ENCODE measurements at regions not wholly inside any gene's neighbourhood (a gene's known extent, or its start where the extent isn't known, plus 50 kb on each side); places are given as distances from the start of the nearest gene placed in this dataset.

DNA sequence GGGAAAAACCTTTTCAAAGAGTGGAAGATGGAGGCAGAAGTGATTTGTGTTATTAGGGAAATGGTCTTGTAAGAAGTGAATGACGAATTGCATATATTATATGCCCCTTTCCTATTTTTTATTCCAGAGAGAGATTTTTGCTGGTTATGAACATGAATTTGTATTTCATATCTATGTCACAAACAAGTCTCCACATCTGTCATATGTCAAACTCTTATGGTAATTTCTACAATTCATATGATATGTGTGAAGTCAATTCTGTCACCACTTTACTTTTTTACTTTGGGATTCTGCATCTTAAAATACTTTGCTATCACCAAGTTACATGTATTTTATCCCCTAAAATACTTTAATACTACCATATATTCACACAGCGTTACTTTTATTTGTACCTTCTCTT, 594.2 kb upstream of the ARPP21 start:
- Histone ChIP-seq H3K4me3 (replicated peaks in 1 of 3) (no peak overlapping the region), H3K9me3 (no peaks in the 10 kb centered on the region), H3K27ac (no peak overlapping the region), H3K4me1 (no peaks in the 10 kb centered on the region), H3K36me3 (no peaks in the 10 kb centered on the region), H3K27me3 (no peaks in the 10 kb centered on the region)
- TF ChIP-seq POLR2A (IDR thresholded peaks at IDR 0.05) = no peak
- TF ChIP-seq, protein P1, sequence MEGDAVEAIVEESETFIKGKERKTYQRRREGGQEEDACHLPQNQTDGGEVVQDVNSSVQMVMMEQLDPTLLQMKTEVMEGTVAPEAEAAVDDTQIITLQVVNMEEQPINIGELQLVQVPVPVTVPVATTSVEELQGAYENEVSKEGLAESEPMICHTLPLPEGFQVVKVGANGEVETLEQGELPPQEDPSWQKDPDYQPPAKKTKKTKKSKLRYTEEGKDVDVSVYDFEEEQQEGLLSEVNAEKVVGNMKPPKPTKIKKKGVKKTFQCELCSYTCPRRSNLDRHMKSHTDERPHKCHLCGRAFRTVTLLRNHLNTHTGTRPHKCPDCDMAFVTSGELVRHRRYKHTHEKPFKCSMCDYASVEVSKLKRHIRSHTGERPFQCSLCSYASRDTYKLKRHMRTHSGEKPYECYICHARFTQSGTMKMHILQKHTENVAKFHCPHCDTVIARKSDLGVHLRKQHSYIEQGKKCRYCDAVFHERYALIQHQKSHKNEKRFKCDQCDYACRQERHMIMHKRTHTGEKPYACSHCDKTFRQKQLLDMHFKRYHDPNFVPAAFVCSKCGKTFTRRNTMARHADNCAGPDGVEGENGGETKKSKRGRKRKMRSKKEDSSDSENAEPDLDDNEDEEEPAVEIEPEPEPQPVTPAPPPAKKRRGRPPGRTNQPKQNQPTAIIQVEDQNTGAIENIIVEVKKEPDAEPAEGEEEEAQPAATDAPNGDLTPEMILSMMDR (IDR thresholded peaks at IDR 0.05) = no peak
- intact Hi-C loops (cut with DNase I) = no loop called here
- no peak for DNase-seq
- 94 to 95% methylated on average over 2 of the region's 2 CpGs for WGBS, 2 donors

DNA sequence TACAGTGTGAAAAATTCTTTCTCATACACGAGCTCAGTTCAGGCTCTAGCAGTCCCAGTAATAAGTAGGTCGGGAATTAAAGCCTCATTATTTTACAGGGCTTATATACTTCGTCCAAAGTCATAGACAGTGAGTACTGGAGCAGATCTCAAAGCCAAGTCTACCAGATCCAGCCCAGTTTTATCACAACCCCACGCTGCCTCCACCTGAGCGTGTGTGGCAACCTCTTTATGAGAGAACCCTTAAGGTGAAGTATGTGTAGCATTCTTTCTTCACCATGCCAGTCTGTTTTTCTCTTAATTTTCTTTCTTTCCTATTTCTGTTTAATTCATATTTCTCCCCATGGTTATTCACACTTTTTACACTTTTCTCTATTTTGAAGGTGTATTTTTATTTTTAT, 574.6 kb upstream of the ARPP21 start:
- DNase-seq = no peak
- WGBS, 2 donors = 46 to 55% methylated on average over 5 of the region's 5 CpGs
- Histone ChIP-seq H3K27ac (no peak overlapping the region), H3K4me3 (replicated peaks in 1 of 3) (no peak overlapping the region), H3K27me3 (no peaks in the 10 kb centered on the region), H3K9me3 (no peaks in the 10 kb centered on the region), H3K4me1 (no peaks in the 10 kb centered on the region), H3K36me3 (no peaks in the 10 kb centered on the region)
- TF ChIP-seq POLR2A (IDR thresholded peaks at IDR 0.05) = no peak
- TF ChIP-seq, protein P1 (IDR thresholded peaks at IDR 0.05) = no peak
- intact Hi-C loops (cut with DNase I) = no loop called here

- 81 to 95% methylated on average over 1 of the region's 1 CpG for WGBS, 2 donors
- Histone ChIP-seq H3K9me3 (no peaks in the 10 kb centered on the region), H3K36me3 (no peaks in the 10 kb centered on the region), H3K4me3 (replicated peaks in 1 of 3) (no peak overlapping the region), H3K4me1 (no peaks in the 10 kb centered on the region), H3K27ac (no peak overlapping the region), H3K27me3 (no peaks in the 10 kb centered on the region)
- intact Hi-C loops (cut with DNase I) = no loop called here
- no peak for DNase-seq
- TF ChIP-seq POLR2A (IDR thresholded peaks at IDR 0.05) = no peak
- TF ChIP-seq, protein P1 (IDR thresholded peaks at IDR 0.05) = no peak
Observed at GRCh38 chr3:35065891-35066290, 573.4 kb upstream of the ARPP21 start.

DNA sequence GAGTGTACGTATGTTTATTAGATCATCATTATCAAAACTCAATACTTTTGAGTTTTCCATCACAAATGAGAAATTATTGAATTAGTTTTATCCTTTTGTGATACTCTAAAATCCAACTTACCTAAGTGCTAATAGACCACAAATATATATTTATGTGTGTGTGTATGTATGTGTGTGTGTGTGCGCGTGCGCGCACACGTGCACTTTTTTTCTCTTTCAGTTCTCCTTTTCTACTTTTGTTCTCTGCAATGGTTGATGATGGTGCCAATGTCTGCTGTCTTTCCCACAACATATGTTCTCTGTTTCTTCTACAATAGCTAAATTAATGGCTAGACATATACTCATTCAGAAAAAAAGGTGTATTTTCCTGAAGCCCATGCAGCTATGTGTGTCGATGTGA, 571.6 kb upstream of the ARPP21 start:
- WGBS, 2 donors = 88 to 97% methylated on average over 7 of the region's 7 CpGs
- no peak for DNase-seq
- no peaks in the 10 kb centered on the region for H3K27me3 ChIP-seq
- H3K36me3 ChIP-seq = no peaks in the 10 kb centered on the region
- TF ChIP-seq, protein P1 (IDR thresholded peaks at IDR 0.05) = no peak
- TF ChIP-seq POLR2A (IDR thresholded peaks at IDR 0.05) = no peak
- H3K9me3 ChIP-seq = no peaks in the 10 kb centered on the region
- intact Hi-C loops (cut with DNase I) = no loop called here
- no peak overlapping the region for H3K27ac ChIP-seq
- no peaks in the 10 kb centered on the region for H3K4me1 ChIP-seq
- H3K4me3 ChIP-seq (replicated peaks in 1 of 3) = no peak overlapping the region

DNA sequence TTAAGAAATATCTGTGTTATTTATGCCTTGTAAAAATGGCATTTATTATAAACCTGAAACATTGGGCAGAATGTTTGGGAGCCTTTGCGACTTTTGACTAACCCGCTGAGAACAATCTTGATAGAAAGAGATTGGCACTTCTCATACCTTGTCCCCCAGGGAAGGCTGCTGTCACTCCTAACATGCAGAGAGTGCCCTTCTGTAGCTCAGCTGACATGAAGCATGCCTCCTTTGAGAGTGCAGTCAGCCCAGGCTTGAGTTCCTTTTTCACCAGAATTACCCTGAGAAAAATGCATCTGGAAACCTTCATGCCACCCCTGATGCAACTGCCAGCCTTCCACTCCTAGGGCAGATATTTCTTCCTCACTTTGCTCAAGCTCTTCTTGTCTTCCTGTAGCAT, 569.2 kb upstream of the ARPP21 start:
- Histone ChIP-seq H3K36me3 (no peaks in the 10 kb centered on the region), H3K4me1 (no peaks in the 10 kb centered on the region), H3K4me3 (replicated peaks in 1 of 3) (no peak overlapping the region), H3K9me3 (no peaks in the 10 kb centered on the region), H3K27ac (no peak overlapping the region), H3K27me3 (no peaks in the 10 kb centered on the region)
- no peak for TF ChIP-seq POLR2A (IDR thresholded peaks at IDR 0.05)
- TF ChIP-seq, protein P1 (IDR thresholded peaks at IDR 0.05) = no peak
- DNase-seq = no peak
- 80 to 82% methylated on average over 2 of the region's 2 CpGs for WGBS, 2 donors
- intact Hi-C loops (cut with DNase I) = no loop called here
